Colonic mucosa (tissue), 4 donors: ENCODE measurements at regions not wholly inside any gene's neighbourhood (a gene's known extent, or its start where the extent isn't known, plus 50 kb on each side); places are given as distances from the start of the nearest gene placed in this dataset.
"Not testable (repeated sequence)": the region's sequence is repeated elsewhere in the genome, so short reads cannot be mapped to it uniquely, and the experiment has no call there.

Source experiments
- DNase-seq: peaks from one replicate; pipeline ENCODE4 v3.0.0-alpha.2; 2020
- H3K27ac ChIP-seq: fragments of 200-600 bp; one replicate; pipeline ENCODE4 v1.8.0; 2021
- H3K27me3 ChIP-seq: fragments of 200-600 bp; one replicate; pipeline ENCODE4 v1.8.0; 2021
- H3K36me3 ChIP-seq: fragments of 200-600 bp; one replicate; pipeline ENCODE4 v1.8.0; 2021
- H3K4me1 ChIP-seq: fragments of 200-600 bp; one replicate; pipeline ENCODE4 v1.8.0; 2021; ENCODE audit warnings: mild to moderate bottlenecking
- H3K4me3 ChIP-seq: fragments of 200-600 bp; one replicate; pipeline ENCODE4 v1.8.0; 2021
- H3K9ac ChIP-seq, 2 donors: one replicate each; pipeline ENCODE4 v1.7.0; 2013; ENCODE audit warnings: control low read depth in 2 of 2, low read depth in 2 of 2, low read length in 2 of 2
- H3K9me3 ChIP-seq: fragments of 200-600 bp; one replicate; pipeline ENCODE4 v1.8.0; 2021
- intact Hi-C: fragments of 100-400 bp; cut with DNase I; formaldehyde crosslinking; loops from one replicate; pipeline ENCODE4 v1.14.1; 2022
- TF ChIP-seq, protein P1 (sequence below): fragments of 200-600 bp; IDR thresholded peaks from one replicate; pipeline ENCODE4 v1.8.0; 2022; ENCODE audit warnings: antibody characterized with exemption, mild to moderate bottlenecking
- donor health status: healthy.
- donor health status: DM: no; HTN: no; CAD: no.
- donor health status: DM: no; HTN: no; CAD: no.

DNA sequence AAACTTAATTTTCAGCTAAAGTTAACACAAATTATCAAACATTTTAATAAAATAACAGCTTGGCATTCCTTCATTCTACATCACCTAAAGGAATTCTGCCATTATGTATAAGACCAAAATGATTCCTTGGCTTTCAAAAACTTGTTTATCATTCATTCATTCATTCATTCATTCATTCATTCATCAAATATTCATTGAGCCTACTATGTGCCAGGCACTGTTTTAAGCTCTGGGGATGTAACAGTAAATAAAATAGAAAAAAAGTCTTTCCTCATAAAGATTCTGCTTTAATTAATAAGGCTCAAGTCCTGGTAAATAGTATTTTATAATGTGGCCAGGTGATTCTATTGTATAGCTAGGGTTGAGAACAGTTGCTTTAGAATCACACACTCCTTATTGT lies 127.9 kb downstream of the GPR85 start:
- Histone ChIP-seq H3K27ac (no peak overlapping the region), H3K9me3 (no peaks in the 10 kb centered on the region), H3K4me1 (no peaks in the 10 kb centered on the region), H3K4me3 (no peak overlapping the region), H3K27me3 (no peaks in the 10 kb centered on the region), H3K36me3 (no peaks in the 10 kb centered on the region), H3K9ac (no peak overlapping the region)
- no peak for DNase-seq
- intact Hi-C loops = no loop called here
- TF ChIP-seq, protein P1, sequence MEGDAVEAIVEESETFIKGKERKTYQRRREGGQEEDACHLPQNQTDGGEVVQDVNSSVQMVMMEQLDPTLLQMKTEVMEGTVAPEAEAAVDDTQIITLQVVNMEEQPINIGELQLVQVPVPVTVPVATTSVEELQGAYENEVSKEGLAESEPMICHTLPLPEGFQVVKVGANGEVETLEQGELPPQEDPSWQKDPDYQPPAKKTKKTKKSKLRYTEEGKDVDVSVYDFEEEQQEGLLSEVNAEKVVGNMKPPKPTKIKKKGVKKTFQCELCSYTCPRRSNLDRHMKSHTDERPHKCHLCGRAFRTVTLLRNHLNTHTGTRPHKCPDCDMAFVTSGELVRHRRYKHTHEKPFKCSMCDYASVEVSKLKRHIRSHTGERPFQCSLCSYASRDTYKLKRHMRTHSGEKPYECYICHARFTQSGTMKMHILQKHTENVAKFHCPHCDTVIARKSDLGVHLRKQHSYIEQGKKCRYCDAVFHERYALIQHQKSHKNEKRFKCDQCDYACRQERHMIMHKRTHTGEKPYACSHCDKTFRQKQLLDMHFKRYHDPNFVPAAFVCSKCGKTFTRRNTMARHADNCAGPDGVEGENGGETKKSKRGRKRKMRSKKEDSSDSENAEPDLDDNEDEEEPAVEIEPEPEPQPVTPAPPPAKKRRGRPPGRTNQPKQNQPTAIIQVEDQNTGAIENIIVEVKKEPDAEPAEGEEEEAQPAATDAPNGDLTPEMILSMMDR = no peak

DNA sequence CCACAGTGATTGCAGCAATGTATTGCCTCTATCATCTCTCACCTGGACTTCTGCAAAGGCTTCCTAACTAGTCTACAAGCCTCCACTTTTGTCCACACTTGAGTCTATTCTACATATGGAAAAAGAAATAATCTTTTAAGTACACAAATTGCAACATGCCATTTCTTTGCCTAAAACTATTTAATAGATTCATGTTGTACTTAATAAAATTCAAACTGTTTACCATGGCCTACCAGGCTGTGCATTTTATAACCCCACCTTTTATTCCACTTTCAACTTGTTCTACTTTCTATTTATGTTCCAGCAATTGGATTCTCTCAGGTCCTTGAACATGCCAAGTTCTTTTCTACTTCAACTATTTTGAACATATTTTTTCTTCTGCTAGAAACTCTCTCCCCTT lies 128.7 kb downstream of the GPR85 start:
- Histone ChIP-seq H3K4me3 (no peak overlapping the region), H3K36me3 (no peaks in the 10 kb centered on the region), H3K27ac (no peak overlapping the region), H3K9me3 (no peaks in the 10 kb centered on the region), H3K4me1 (no peaks in the 10 kb centered on the region), H3K27me3 (no peaks in the 10 kb centered on the region), H3K9ac (no peak overlapping the region)
- TF ChIP-seq, protein P1 = no peak
- intact Hi-C loops = no loop called here
- no peak for DNase-seq

DNA sequence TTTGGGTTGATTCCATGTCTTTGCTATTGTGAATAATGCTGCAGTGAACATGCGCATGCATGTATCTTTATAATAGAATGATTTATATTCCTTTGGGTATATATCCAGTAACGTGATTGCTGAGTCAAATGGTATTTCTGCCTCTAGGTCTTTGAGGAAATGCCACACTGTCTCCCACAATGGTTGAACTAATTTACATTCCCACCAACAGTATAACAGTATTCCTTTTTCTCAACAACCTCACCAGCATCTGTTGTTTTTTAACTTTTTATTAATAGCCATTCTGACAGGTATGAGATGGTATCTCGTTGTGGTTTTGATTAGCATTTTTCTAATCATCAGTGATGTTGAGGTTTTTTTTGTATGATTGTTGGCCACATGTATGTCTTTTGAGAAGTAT lies 133.6 kb downstream of the GPR85 start:
- H3K36me3 ChIP-seq, H3K27me3 ChIP-seq, H3K27ac ChIP-seq, DNase-seq, H3K4me3 ChIP-seq, intact Hi-C loops, H3K9me3 ChIP-seq, H3K9ac ChIP-seq, H3K4me1 ChIP-seq: not testable (repeated sequence)

DNA sequence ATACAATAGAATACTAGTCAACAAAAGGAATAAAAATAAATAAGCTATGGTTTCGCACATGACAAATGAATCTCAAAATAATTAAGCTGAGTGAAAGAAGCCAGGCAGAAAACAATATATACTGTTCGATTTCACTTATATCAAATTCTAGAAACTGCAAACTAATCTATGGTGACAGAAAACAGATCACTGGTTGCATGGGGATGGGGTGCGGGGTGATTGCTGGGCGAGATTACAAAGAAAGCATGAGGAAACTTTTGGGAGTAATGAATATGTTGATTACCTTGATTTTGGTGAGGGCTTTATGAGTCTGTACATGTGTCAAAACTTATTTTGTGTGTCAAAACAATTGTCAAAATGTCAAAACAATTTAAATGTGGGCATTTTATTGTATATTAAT lies 135.6 kb downstream of the GPR85 start:
- no peaks in the 10 kb centered on the region for H3K4me1 ChIP-seq
- H3K27ac ChIP-seq = no peak overlapping the region
- H3K9me3 ChIP-seq = no peaks in the 10 kb centered on the region
- no peak overlapping the region for H3K9ac ChIP-seq
- intact Hi-C loops = no loop called here
- no peak overlapping the region for H3K4me3 ChIP-seq
- TF ChIP-seq, protein P1 = no peak
- H3K27me3 ChIP-seq = no peaks in the 10 kb centered on the region
- no peak for DNase-seq
- no peaks in the 10 kb centered on the region for H3K36me3 ChIP-seq

DNA sequence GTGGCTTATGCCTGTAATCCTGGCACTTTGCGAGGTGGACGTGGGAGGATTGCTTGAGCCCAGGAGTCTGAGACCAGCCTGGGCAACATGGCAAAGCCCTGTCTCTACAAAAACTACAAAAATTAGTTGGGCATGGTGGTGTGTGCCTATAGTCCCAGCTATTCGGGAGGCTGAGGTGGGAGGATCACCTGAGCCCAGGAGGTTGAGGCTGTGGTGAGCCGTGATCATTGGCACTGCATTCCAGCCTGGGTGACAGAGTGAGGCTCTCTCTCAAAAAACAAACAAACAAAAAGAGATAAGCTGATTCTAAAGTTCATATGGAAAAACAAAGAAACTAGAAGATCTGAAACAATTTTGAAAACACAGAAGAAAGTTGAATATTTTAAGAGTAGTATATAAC lies 136.9 kb downstream of the GPR85 start:
- H3K4me1 ChIP-seq, H3K27ac ChIP-seq, H3K27me3 ChIP-seq, H3K9ac ChIP-seq, H3K36me3 ChIP-seq, DNase-seq, intact Hi-C loops, H3K4me3 ChIP-seq, H3K9me3 ChIP-seq: not testable (repeated sequence)

DNA sequence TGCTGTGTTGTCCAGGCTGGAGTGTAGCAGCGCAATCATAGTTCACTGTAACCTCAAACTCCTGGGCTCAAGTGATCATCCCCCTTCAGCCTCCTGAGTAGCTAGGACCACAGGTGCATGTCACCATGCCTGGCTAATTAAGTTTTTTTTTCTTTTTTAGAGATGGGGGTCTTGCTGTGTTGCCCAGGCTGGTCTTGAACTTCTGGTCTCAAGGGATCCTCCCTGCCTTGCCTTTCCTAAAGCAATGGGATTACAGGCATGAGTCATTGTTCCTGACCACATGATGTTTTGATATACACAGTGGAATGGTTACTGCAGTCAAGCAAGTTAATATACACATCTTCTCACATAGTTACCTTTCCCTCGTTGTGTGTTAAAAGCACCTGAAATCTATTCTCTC lies 140.3 kb downstream of the GPR85 start:
- H3K27me3 ChIP-seq = no peaks in the 10 kb centered on the region

More for the DNA sequence above, 140.3 kb downstream of the GPR85 start:
- TF ChIP-seq, protein P1 = no peak
- Histone ChIP-seq H3K4me1 (no peaks in the 10 kb centered on the region), H3K27ac (no peak overlapping the region), H3K9me3 (no peaks in the 10 kb centered on the region), H3K4me3 (no peak overlapping the region), H3K36me3 (no peaks in the 10 kb centered on the region), H3K9ac (no peak overlapping the region)
- intact Hi-C loops = no loop called here
- no peak for DNase-seq
